Endothelial cell of hepatic sinusoid (primary cell): ENCODE measurements at regions not wholly inside any gene's neighbourhood (a gene's known extent, or its start where the extent isn't known, plus 50 kb on each side); places are given as distances from the start of the nearest gene placed in this dataset.

Experiments
- in situ Hi-C: cut with HindIII; loops from 2 replicates; pipeline ENCODE4 v1.10.0; 2017; ENCODE audit warnings: low sequenced_read_pairs

- in situ Hi-C loops: no loop called here
Observed at GRCh38 chr13:76715621-76716020, 170.6 kb downstream of the KCTD12 start.

DNA sequence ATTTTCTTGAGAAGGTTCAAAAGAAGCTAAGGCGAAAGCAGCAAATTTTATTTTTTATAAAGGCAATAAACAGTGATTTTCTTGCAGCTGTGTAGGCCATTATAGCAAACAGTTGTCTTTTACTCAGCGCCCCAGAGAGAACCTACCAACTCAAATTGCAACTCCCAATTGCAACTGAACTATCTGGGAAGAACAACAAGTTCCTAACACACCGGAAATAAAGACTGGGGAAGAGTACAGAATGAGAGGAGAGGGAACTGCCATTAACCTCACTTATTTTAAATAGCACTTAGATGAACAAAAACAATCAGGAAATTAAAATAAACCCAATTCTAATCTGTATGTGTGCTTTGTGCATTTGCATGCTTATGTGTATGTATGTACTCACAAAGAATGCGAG, 171.1 kb downstream of the KCTD12 start:
- in situ Hi-C loops: no loop called here

GRCh38 chr13:76713280-76713679, 172.9 kb downstream of the KCTD12 start:
- in situ Hi-C loops: no loop called here

- in situ Hi-C loops: no loop called here
Observed at GRCh38 chr13:76711550-76712182, 174.5 kb downstream of the KCTD12 start.

DNA sequence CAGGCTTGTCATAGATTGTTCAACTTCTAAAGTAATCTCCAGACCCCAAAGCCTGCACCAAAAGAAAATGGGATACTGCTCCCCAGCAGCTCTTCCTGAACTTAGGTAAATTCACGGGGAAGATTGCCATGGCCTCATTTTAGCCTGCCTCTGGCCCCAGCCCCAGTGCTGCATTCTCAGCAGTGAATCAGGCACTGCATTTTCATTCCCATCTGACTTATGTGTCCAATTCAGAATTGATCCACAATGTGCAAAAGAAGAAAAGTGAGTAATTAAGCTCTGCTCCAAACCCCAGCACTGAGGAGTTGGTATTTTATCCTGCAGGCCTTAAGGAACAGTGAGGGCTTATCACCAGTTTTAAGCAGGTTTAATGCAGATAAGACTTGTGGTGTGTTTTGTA, 176.4 kb downstream of the KCTD12 start:
- in situ Hi-C loops: no loop called here

GRCh38 chr13:76708138-76708688, 178.0 kb downstream of the KCTD12 start:
- in situ Hi-C loops: no loop called here

GRCh38 chr13:76707360-76707759, 178.8 kb downstream of the KCTD12 start:
- in situ Hi-C loops: no loop called here

DNA sequence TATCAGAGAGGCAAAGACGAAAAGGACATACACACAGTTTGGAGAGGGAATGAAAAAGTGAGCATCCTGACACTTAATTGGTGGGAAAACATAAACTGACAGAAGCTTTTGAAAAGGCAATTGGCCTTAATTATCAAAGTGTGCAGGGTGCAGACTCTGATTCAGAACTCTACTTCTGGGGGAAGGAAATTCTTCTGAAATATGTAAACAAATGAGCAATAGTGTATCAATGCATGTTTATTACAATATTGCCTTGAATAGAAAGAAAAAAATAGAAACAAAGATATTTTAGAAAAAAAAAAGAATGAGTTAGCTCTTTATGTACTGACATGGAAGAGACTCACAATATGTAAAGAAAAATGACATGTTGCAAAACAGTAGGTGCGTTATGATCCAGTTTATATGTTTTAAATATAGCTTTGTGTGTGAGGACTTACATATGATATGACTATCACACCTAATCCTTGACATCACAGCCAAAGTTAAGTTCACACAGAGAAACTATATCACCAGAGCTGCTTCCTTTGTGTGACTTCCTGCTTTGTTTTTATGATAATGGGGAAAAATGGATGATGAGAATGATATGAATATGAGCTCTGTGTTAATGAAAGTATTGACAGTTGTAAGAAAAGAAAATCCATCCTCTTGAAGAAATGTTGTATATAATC, 182.4 kb downstream of the KCTD12 start:
- in situ Hi-C loops: no loop called here

GRCh38 chr13:76703216-76703615, 183.0 kb downstream of the KCTD12 start:
- in situ Hi-C loops: no loop called here

DNA sequence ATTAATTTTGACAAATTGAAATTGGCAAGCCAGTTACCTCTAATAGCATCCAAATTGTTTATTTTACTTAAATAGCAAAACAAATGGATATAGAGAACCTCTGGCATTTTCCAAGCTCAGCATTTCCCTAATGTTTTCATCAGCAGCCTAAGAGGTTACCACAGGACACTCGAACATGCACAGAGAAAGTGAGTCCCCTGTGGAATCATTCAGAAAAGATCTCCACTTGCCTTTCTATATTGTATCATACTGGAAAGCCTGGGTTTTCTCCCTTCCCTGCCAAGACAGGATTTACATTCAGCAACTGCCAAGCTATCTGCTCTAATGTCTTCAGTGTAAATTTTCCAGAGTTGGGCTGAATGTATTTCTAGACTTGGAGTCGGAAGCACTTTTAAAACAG, 188.9 kb downstream of the KCTD12 start:
- in situ Hi-C loops: no loop called here

- in situ Hi-C loops: no loop called here
Observed at GRCh38 chr13:76696370-76696769, 189.8 kb downstream of the KCTD12 start.

DNA sequence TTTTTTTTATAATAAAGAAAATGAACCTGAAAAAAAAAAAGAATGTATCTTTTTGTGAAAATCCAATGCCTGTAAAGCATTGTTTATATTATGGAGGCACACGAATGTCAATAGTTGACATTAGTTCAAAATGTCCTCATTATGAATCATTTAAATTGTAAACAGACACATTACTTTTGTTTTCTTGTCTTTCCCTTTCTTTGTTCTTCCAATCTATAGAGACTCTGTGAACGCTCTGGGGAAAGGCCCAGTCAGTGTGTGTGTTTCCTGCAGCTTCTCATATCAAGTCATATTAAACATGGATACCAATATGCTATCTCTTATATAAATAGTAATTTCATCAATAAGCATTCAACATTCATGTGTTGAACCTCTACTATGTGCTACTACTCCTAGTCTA, 193.1 kb downstream of the KCTD12 start:
- in situ Hi-C loops: no loop called here

- in situ Hi-C loops: no loop called here
Observed at GRCh38 chr13:76692346-76692745, 193.9 kb downstream of the KCTD12 start.

DNA sequence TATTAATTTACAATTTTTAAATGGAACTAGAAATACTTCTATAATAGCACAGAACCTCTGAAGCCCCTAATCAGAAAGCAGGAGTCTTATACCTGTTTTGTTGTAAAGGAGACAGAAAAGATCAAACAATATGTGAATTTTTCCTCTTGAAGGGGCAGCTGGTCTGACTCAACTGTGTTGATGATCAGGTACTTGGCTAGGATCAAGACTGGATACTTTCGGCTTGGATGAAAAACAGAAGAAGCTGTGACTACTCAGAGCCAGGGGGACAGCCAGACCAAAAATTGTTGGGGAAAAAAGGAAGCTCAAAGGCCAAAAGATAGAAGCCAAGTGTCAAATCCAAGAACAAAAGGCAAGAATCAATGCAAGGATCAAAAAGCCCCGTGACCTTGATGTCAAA, 195.6 kb downstream of the KCTD12 start:
- in situ Hi-C loops: no loop called here

GRCh38 chr13:76687467-76687866, 198.7 kb downstream of the KCTD12 start:
- in situ Hi-C loops: no loop called here

DNA sequence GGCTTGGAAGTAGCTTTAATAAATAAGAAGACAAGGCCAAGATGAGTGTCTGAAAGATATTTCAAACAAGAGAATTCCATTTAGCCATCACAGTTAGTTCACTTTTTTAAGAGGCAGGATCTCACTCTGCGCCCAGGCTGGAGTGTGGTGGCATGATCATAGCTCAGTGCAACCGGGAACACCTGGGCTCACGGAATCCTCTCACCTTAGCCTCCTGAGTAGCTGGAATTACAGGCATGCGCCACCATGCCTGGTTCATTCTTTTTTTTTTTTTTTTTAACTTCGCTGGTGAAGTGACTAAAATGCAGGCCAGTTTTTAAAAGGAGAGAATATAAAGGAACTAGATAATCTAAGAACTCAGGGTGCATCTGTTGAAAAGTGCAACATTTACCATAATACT, 200.3 kb downstream of the KCTD12 start:
- in situ Hi-C loops: no loop called here

DNA sequence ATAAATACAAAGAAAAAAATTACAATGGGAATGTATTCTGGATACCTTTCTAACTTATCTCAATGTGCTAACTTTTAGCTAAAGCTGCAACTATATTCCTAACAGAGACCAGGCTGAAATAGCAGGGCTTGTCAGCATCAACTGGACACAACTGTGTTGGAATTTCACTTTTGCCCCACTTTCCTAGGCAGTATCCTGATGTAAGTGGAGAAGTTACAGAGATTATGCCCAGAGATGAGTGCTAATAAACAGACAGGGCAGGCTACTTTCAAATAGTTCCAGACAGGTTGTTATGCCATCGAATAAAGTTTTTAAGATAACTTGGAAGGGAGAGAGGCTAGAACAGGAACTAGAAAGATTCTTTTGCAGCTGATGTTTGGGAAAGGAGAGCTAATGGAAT, 201.9 kb downstream of the KCTD12 start:
- in situ Hi-C loops: no loop called here

GRCh38 chr13:76683854-76684253, 202.4 kb downstream of the KCTD12 start:
- in situ Hi-C loops: no loop called here

DNA sequence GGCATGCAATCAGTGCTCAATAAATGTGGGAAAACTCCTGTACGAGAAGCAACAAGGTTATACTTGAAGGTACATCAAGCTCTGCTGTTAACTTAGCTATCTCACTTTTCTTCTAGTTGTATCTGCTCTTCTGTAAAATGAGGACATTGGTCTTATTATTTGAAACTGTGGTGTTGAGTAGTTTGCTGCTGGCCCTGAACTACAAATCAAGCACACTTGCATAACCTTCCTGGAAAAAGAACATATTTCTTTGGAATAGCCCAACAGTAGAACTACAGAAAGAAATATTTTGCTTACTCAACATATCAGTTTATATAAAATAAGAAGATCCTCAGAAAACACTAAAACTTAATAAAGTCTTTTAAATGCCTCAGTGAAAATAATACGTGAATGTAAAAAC, 203.0 kb downstream of the KCTD12 start:
- in situ Hi-C loops: no loop called here

DNA sequence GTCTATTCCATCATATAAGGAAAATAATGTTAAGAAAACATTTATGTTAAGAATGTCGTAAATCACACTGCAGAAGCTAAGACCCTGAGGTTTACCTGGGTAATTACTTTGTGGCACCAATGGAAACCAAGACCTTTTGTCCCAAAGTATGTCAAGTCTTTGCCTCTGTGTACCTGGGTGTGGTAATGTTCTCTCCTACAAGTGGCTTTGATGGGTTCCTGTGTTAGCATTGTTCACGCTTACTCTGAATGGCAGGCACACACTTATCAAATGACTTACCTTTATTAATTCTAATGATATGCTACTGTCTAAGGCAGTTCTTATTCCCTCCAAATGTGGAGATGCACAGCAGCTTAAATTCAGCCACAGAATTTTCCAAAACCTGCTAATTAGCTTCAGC, 206.1 kb downstream of the KCTD12 start:
- in situ Hi-C loops: no loop called here

GRCh38 chr13:76677043-76677442, 209.2 kb downstream of the KCTD12 start:
- in situ Hi-C loops: no loop called here

DNA sequence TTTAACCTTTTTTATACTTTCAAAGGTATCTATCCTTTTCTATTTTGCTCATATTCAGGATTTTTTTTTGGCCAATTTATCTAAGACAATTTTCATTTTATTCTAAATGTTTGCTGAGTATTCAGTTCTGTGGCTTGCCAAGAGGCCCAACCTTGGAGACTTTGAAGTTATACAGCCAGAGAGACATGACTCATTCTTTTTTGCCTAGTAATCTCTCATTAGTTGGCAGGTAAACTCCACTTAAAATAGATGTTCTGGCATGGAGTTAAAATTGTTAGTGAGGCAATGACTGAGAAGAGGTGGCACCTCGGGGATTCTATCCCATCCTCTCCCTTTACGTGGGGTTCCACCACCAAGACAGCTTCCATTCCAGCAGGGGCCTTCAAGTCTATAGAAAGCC, 213.8 kb downstream of the KCTD12 start:
- in situ Hi-C loops: no loop called here

DNA sequence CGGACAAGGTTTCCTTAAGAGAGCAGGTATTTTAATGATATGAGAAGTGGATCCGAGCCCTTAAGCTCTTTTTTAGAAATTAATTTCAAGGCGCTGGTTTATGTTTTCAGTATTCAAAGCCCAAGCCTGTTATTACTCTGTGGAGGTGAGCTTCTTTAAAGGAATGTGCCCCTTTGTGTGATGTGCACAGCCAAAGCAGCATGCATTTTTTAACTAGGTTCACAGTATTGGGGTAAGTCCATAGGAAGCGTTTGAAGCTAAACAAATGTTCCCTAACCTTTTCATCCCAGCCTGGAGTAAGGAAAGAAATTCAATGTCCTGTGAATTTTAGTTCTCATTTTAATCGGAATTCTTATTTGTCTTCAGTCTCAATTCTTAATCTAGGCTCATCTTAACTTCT, 217.5 kb downstream of the KCTD12 start:
- in situ Hi-C loops: no loop called here
